HG03025 (cell line): ENCODE measurements at regions not wholly inside any gene's neighbourhood (a gene's known extent, or its start where the extent isn't known, plus 50 kb on each side); places are given as distances from the start of the nearest gene placed in this dataset.

Experiments used
- ATAC-seq: cut with Tn5 transposase; IDR thresholded peaks from one replicate; pipeline ENCODE4 v1.9.1; 2021; ENCODE audit warnings: mild to moderate bottlenecking, moderate library complexity; ENCODE audit not compliant: unreplicated experiment, low FRiP score

- no peak for ATAC-seq
Observed at GRCh38 chr13:73220966-73221720, 162.3 kb downstream of the KLF5 start.

GRCh38 chr13:73218181-73218580 is 159.4 kb downstream of the KLF5 start:
- ATAC-seq, result no peak

- no peak for ATAC-seq
Observed at GRCh38 chr13:73216381-73216831, 157.6 kb downstream of the KLF5 start.

- ATAC-seq, result no peak
Observed at GRCh38 chr13:73215823-73216222, 157.0 kb downstream of the KLF5 start.

- ATAC-seq, result no peak
Observed at GRCh38 chr13:73212482-73212881, 153.7 kb downstream of the KLF5 start.

- ATAC-seq, result no peak
Observed at GRCh38 chr13:73210218-73210883, 151.5 kb downstream of the KLF5 start.

GRCh38 chr13:73204952-73205351 is 146.1 kb downstream of the KLF5 start:
- ATAC-seq, result no peak

GRCh38 chr13:73201626-73202025 is 142.8 kb downstream of the KLF5 start:
- ATAC-seq, result no peak

GRCh38 chr13:73198991-73199411 is 140.2 kb downstream of the KLF5 start:
- ATAC-seq, result no peak

GRCh38 chr13:73195091-73195490 is 136.3 kb downstream of the KLF5 start:
- no peak for ATAC-seq

- no peak for ATAC-seq
Observed at GRCh38 chr13:73194310-73194709, 135.5 kb downstream of the KLF5 start.

GRCh38 chr13:73193554-73193953 is 134.7 kb downstream of the KLF5 start:
- no peak for ATAC-seq

GRCh38 chr13:73190477-73190876 is 131.7 kb downstream of the KLF5 start:
- ATAC-seq, result no peak

GRCh38 chr13:73189776-73190175 is 131.0 kb downstream of the KLF5 start:
- no peak for ATAC-seq

- no peak for ATAC-seq
Observed at GRCh38 chr13:73189362-73189761, 130.6 kb downstream of the KLF5 start.

- ATAC-seq, result no peak
Observed at GRCh38 chr13:73187106-73187505, 128.3 kb downstream of the KLF5 start.

- no peak for ATAC-seq
Observed at GRCh38 chr13:73179650-73180274, 121.0 kb downstream of the KLF5 start.

- no peak for ATAC-seq
Observed at GRCh38 chr13:73177916-73178565, 119.2 kb downstream of the KLF5 start.

- no peak for ATAC-seq
Observed at GRCh38 chr13:73177017-73177416, 118.2 kb downstream of the KLF5 start.

- no peak for ATAC-seq
Observed at GRCh38 chr13:73174521-73175010, 115.8 kb downstream of the KLF5 start.

GRCh38 chr13:73173279-73173811 is 114.5 kb downstream of the KLF5 start:
- ATAC-seq, result no peak
